Activated naive CD8-positive, alpha-beta T cell treated with anti-CD3 and anti-CD28 coated beads, Interleukin-2, amount 50 U/mL, for 24 hours (primary cell): ENCODE measurements at regions not wholly inside any gene's neighbourhood (a gene's known extent, or its start where the extent isn't known, plus 50 kb on each side); places are given as distances from the start of the nearest gene placed in this dataset.
"Not testable (repeated sequence)": the region's sequence is repeated elsewhere in the genome, so short reads cannot be mapped to it uniquely, and the experiment has no call there.

Experiments
- ATAC-seq: fragments of 150-1000 bp; cut with Tn5 transposase; one replicate; pipeline ENCODE4 v1.10.0; 2021
- DNase-seq: peaks from one replicate; pipeline ENCODE4 v3.0.0; 2021
- H3K27ac Mint-ChIP-seq: one replicate; pipeline ENCODE4 v1.8.0; 2021; ENCODE audit warnings: mild to moderate bottlenecking, mixed read lengths
- H3K27me3 Mint-ChIP-seq: one replicate; pipeline ENCODE4 v1.8.0; 2021; ENCODE audit warnings: mixed read lengths
- H3K36me3 Mint-ChIP-seq: one replicate; pipeline ENCODE4 v1.8.0; 2021; ENCODE audit warnings: low read depth, mixed read lengths
- H3K4me1 Mint-ChIP-seq: one replicate; pipeline ENCODE4 v1.8.0; 2021; ENCODE audit warnings: mixed read lengths
- H3K4me3 Mint-ChIP-seq: one replicate; pipeline ENCODE4 v1.8.0; 2021; ENCODE audit warnings: mild to moderate bottlenecking, moderate library complexity, mixed read lengths
- H3K9me3 Mint-ChIP-seq: one replicate; pipeline ENCODE4 v1.8.0; 2021; ENCODE audit warnings: mixed read lengths

DNA sequence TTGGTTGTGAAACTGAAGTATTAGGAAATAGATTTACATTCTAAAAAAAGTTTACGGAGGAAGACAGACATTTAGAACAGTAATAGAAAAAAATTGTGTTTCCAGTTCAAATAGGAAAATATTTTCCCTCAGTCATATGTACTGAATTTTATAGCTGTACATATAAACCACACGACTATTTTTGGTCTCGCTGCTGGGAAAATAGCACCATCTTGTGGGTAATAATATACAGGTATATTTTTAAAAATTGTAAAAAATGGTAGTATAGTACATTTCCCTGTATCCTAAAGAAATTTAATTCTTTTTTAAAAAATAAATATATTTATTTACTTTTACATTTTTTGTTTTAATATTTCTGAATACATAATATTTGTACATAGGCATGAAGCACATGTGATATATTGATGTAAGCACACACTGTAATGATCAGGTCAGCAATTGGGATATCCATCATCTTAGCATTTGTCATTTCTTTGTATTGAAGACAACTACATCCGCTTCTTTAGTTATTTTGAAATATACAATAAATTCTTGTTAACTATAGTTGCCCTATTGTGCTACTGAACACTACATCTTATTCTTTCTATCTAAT lies 168.6 kb downstream of the ALX1 start:
- ATAC-seq (no peak), DNase-seq (no peak)
- H3K4me1 Mint-ChIP-seq = no peaks in the 10 kb centered on the region
- H3K27ac Mint-ChIP-seq = no peak overlapping the region
- no peaks in the 10 kb centered on the region for H3K36me3 Mint-ChIP-seq
- no peaks in the 10 kb centered on the region for H3K27me3 Mint-ChIP-seq
- no peaks in the 10 kb centered on the region for H3K9me3 Mint-ChIP-seq
- no peak overlapping the region for H3K4me3 Mint-ChIP-seq

DNA sequence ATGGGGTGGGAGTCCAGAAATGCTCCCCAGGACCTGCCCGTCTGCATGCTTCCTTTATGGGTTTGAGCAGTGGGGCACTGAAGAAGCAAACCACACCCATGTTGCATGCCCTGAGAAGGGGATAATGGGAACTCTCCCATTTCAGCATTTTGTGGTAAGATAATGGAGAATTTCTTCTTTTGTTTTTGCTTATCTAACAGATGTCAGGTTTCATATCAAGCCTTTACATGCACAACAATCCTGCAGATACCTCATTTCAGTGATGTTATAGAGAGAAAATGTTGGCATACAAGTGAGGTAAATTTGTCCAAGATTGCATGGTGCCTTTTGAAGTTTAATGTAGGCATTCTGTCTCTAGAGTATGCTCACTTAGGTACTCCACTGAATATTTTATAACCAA lies 177.0 kb downstream of the ALX1 start:
- Mint-ChIP-seq H3K36me3 (no peaks in the 10 kb centered on the region), H3K27me3 (peaks cover 1% of the 10 kb centered on the region), H3K4me1 (no peaks in the 10 kb centered on the region), H3K4me3 (no peak overlapping the region), H3K27ac (no peak overlapping the region), H3K9me3 (no peaks in the 10 kb centered on the region)
- ATAC-seq = no peak
- DNase-seq = no peak

DNA sequence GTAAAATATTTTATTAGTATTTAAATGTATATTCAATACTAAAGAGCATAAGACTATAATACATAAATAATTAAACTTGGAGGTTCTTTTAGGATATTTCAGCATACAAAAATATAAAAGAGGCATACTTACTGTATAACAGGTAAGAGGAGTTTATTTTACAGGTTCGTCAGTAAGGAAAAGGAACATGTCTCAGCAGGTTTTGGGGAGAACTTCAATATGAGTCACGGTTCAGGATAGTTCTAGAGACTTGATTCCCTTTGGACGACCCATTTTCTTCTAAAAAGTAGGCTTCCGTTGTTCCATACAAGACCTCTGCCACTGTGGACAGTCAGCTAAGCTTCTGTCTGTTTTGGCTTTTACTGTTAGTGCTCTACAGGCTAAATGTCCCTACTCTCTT lies 181.1 kb downstream of the ALX1 start:
- DNase-seq (no peak), ATAC-seq (no peak)
- Mint-ChIP-seq H3K27ac (no peak overlapping the region), H3K27me3 (peaks cover 1% of the 10 kb centered on the region), H3K36me3 (no peaks in the 10 kb centered on the region), H3K4me3 (no peak overlapping the region), H3K9me3 (no peaks in the 10 kb centered on the region), H3K4me1 (no peaks in the 10 kb centered on the region)

DNA sequence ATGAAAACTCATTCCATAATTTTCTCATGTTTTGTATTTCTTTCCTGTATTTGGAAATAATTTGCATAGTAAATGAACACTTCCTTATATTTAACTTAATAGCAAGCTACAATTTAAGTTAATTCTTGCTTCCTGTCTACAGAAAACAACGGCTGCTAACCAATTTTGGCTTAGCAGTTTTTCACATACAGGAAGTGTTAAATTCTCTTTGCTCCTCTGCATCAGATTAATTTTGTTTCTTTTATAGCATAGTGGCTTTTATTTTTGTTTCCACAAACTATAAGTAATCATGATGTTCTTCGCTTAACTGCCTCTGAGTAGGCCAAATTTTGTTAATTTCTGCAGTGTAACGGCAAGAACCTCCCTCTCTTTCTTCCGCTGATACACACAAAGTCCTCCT lies 182.9 kb downstream of the ALX1 start:
- no peaks in the 10 kb centered on the region for H3K36me3 Mint-ChIP-seq
- H3K4me3 Mint-ChIP-seq = no peak overlapping the region
- no peaks in the 10 kb centered on the region for H3K4me1 Mint-ChIP-seq
- H3K27me3 Mint-ChIP-seq = no peaks in the 10 kb centered on the region
- no peak for DNase-seq
- H3K9me3 Mint-ChIP-seq = no peaks in the 10 kb centered on the region
- ATAC-seq = no peak
- H3K27ac Mint-ChIP-seq = no peak overlapping the region

DNA sequence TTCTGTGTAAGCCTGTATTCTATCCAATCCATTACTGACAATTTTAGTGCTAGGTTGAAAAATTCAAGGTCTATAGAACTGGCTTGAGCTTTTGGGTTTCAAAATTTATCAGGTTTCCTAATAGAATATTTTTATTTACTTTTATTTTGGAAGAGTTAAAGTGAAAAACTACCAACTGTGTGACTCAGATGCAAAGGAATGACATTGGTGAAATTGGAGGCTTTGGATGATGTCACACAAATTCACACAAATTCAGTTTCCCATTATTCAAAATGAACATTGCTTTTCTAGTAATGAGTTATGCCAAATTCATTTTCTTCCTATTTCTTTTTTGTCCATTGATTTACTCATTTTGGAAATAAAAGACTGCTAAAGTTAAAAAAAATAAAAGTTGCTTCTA lies 186.9 kb downstream of the ALX1 start:
- DNase-seq (no peak), ATAC-seq (no peak)
- no peak overlapping the region for H3K27ac Mint-ChIP-seq
- no peaks in the 10 kb centered on the region for H3K9me3 Mint-ChIP-seq
- H3K36me3 Mint-ChIP-seq = no peaks in the 10 kb centered on the region
- no peak overlapping the region for H3K4me3 Mint-ChIP-seq
- H3K27me3 Mint-ChIP-seq = no peaks in the 10 kb centered on the region
- peaks cover 10% of the 10 kb centered on the region for H3K4me1 Mint-ChIP-seq

DNA sequence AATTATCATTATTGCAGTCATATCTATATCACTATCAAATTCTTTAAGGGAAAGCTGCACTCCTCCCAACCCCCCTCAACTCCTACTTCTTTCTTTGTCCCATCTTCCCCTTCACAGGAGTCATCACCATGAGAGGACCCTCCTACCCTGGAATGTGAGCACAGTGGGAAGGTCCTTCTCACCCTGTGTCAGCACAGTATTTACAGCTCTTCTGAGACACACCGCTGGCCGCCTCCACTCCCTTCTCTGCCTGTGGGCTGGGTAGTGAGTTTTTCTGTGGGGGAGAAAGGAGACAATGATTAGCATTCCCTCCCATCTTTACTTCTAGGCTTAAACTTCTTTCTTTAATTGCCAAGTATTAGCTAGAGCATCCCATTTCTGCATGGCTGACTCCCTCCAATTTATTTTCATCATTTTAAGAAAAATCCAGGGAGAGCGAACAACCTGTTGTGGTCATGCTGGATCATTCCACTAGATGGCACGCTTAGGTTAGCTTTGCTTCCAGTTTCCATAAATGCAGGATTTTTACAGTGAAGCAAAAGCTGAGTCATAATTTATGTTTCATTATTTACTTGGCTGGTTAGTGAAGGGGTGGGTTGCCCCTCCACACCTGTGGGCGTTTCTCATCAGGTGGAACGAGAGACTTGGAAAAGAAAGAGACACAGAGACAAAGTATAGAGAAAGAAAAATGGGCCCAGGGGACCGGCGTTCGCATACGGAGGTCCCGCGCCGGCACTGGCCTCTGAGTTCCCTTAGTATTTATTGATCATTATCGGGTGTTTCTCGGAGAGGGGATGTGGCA lies 188.5 kb downstream of the ALX1 start:
- DNase-seq (peak; percentile 23), ATAC-seq (no peak)
- Mint-ChIP-seq H3K4me1 (peaks cover 10% of the 10 kb centered on the region), H3K27ac (no peak overlapping the region), H3K27me3 (no peaks in the 10 kb centered on the region), H3K9me3 (no peaks in the 10 kb centered on the region), H3K36me3 (no peaks in the 10 kb centered on the region), H3K4me3 (peak overlapping the region; percentile 74)

DNA sequence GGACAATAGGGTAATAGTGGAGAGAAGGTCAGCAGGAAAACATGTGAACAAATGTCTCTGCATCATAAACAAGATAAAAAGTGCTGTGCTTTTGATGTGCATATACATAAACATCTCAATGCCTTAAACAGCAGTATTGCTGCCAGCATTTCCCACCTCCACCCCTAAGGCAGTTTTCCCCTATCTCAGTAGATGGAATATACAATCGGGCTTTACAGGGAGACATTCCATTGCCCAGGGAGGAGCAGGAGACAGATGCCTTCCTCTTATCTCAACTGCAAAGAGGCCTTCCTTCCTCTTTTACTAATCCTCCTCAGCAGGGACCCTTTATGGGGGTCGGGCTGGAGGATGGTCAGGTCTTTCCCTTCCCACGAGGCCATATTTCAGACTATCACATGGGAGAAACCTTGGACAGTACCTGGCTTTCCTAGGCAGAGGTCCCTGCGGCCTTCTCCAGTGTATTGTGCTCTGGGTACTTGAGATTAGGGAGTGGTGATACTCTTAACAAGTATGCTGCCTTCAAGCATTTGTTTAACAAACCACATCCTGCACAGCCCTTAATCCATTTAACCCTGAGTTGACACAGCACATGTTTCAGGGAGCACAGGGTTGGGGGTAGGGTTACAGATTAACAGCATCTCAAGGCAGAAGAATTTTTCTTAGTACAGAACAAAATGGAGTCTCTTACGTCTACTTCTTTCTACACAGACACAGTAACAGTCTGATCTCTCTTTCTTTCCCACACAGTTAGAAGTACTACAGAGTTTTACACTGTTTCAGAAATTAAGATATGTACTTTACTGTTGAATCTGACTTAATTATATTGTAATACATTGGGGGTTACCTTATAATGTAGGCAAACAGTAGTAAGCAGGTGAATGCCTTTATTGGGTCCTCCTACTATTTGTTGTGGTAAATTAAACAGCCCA lies 189.4 kb downstream of the ALX1 start:
- H3K36me3 Mint-ChIP-seq, H3K9me3 Mint-ChIP-seq, H3K27ac Mint-ChIP-seq, ATAC-seq, H3K27me3 Mint-ChIP-seq, DNase-seq: not testable (repeated sequence)
- H3K4me3 Mint-ChIP-seq = peak overlapping the region; percentile 74
- H3K4me1 Mint-ChIP-seq = peaks cover 10% of the 10 kb centered on the region

DNA sequence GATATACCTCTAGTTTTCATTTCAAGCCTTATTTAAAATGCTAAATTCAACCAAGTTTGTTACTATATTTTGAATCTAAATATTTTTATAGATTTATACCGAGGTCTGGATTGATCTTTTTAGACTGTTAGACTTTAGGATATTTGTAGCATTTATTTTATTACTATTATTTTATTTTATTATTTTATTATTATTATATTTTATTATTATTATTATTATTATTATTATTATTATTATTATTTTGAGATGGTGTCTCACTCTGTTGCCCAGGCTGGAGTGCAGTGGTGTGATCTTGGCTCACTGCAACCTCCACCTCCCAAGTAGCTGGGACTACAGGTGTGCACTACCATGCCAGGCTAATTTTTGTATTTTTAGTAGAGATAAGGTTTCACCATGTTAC lies 195.3 kb downstream of the ALX1 start:
- not testable (repeated sequence) for H3K4me1 Mint-ChIP-seq, H3K4me3 Mint-ChIP-seq, H3K9me3 Mint-ChIP-seq, H3K36me3 Mint-ChIP-seq, H3K27ac Mint-ChIP-seq, DNase-seq, ATAC-seq, H3K27me3 Mint-ChIP-seq

DNA sequence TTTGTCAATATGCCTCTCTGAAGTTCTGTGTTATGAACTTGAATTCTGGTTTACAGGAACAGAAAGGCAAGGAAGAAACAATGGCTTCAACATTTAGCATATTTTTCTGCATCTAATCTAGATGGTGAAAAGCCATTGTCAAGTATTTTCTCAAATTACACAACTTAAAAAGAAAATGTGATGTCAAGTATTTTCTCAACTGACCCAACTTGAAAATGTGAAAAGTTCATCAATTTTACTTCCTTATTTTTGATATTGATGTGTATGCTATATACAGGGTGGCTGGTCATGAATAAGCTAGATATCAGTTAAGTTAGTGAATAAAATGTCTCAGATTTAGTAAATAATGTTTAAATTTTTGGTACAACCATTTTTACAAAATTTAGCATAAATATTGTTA lies 196.7 kb downstream of the ALX1 start:
- no peak overlapping the region for H3K27ac Mint-ChIP-seq
- H3K4me1 Mint-ChIP-seq = no peaks in the 10 kb centered on the region
- ATAC-seq = no peak
- no peak overlapping the region for H3K4me3 Mint-ChIP-seq
- no peaks in the 10 kb centered on the region for H3K36me3 Mint-ChIP-seq
- H3K9me3 Mint-ChIP-seq = no peaks in the 10 kb centered on the region
- no peaks in the 10 kb centered on the region for H3K27me3 Mint-ChIP-seq
- no peak for DNase-seq

DNA sequence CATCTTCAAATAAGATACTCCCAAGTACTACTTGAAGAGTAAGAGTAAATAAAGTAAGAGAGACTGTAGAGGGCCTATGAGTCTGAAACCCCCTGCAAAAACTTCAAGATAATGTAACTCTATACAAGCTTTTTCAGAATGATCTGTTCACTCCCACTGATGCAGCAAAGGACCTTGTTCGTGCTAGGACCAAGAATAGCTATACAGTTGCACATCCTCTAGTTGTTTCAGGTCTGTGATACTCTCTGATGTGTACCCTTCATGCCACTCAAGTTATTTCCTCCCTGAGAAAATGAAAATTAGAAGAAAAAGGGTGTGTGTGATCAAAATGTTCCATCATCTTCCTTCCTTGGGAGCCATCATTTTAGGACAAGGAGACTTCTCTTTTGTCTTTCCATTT lies 204.4 kb downstream of the ALX1 start:
- H3K36me3 Mint-ChIP-seq = no peaks in the 10 kb centered on the region
- no peaks in the 10 kb centered on the region for H3K27me3 Mint-ChIP-seq
- no peak for DNase-seq
- ATAC-seq = no peak
- no peaks in the 10 kb centered on the region for H3K9me3 Mint-ChIP-seq
- H3K4me3 Mint-ChIP-seq = no peak overlapping the region
- H3K4me1 Mint-ChIP-seq = no peaks in the 10 kb centered on the region
- H3K27ac Mint-ChIP-seq = no peak overlapping the region

DNA sequence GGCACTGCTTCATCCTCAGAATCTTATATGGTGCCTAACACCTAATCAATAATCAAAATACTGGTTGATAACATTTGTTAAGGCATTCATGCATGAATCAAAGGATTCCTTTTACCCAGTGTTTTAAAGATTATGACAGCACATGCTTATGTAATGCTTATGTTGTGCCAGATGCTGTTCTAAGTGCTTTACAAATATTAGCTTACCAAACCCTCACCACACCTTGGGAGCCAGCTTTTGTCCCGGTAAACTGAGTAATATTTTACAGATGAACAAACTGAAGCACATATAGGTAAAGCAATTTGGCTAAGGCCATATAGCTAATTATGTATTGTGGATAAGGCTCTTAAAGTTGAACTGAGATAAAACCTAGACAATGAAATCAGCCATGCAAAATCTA lies 209.2 kb downstream of the ALX1 start:
- H3K27ac Mint-ChIP-seq = no peak overlapping the region

DNA sequence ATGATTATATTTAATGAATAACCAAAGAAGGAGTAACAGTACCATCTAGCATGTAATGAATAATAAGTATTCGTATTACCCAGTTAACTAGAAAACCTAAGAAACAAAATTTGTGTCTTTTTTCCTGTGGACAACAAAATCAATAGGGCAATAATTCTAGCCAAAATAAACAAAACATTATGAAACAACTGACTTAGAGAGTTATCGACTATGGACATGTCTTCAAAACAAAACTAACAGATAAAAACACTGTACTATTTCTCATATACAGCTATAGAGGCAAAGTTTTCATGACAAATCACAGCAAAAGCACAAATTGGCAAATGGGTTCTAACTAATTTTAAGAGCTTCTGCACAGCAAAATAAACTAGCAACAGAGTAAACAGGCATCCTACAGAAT lies 224.1 kb downstream of the ALX1 start:
- DNase-seq = no peak
- no peaks in the 10 kb centered on the region for H3K9me3 Mint-ChIP-seq
- H3K27me3 Mint-ChIP-seq = no peaks in the 10 kb centered on the region
- no peaks in the 10 kb centered on the region for H3K36me3 Mint-ChIP-seq
- H3K27ac Mint-ChIP-seq = no peak overlapping the region
- H3K4me1 Mint-ChIP-seq = no peaks in the 10 kb centered on the region
- no peak overlapping the region for H3K4me3 Mint-ChIP-seq
- ATAC-seq = no peak

More for the DNA sequence above, 209.2 kb downstream of the ALX1 start:
- no peak overlapping the region for H3K4me3 Mint-ChIP-seq
- DNase-seq = no peak
- no peaks in the 10 kb centered on the region for H3K27me3 Mint-ChIP-seq
- no peaks in the 10 kb centered on the region for H3K4me1 Mint-ChIP-seq
- no peaks in the 10 kb centered on the region for H3K36me3 Mint-ChIP-seq
- ATAC-seq = no peak
- H3K9me3 Mint-ChIP-seq = peaks cover 3% of the 10 kb centered on the region

DNA sequence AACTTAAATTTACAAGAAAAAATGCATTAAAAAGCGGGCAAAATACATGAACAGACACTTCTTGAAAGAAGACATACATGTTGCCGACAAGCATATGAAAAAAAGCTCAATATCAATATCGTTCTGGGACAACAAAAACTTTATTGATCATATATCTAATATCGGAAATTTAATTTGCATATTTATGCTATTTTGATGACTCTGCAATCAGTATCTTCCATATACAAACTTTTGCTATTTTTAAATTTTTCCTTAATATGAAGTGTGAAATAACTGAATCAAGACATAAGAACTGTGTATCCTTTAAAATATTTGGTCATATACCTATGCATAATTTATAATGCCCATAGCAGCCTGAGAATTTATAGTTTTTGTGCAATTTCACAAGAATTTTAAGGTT lies 224.6 kb downstream of the ALX1 start:
- ATAC-seq (no peak), DNase-seq (no peak)
- no peaks in the 10 kb centered on the region for H3K36me3 Mint-ChIP-seq
- no peaks in the 10 kb centered on the region for H3K27me3 Mint-ChIP-seq
- no peak overlapping the region for H3K4me3 Mint-ChIP-seq
- H3K27ac Mint-ChIP-seq = no peak overlapping the region
- peaks cover 3% of the 10 kb centered on the region for H3K4me1 Mint-ChIP-seq
- H3K9me3 Mint-ChIP-seq = no peaks in the 10 kb centered on the region

DNA sequence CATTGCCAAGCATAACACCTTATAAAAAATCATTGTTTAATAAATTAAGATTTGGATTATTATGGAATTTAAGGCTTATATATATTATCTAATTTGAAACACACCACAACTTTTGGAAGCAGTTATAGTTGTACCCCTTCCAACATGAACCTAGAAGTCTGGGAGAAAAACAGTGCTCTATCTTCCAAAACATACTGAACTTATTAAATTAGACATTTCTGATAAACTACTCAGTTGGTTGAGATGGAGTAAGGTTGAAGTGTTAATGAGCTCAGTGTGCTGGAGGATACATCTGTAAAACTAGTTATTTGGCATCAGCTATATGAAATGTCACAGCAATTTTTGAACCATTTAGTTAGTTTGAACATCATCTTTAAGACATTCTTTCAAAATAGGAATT lies 227.4 kb downstream of the ALX1 start:
- no peaks in the 10 kb centered on the region for H3K27me3 Mint-ChIP-seq
- ATAC-seq = no peak
- H3K27ac Mint-ChIP-seq = no peak overlapping the region
- H3K4me3 Mint-ChIP-seq = no peak overlapping the region
- H3K9me3 Mint-ChIP-seq = no peaks in the 10 kb centered on the region
- DNase-seq = no peak
- H3K36me3 Mint-ChIP-seq = no peaks in the 10 kb centered on the region
- peaks cover 7% of the 10 kb centered on the region for H3K4me1 Mint-ChIP-seq
